Dermis microvascular lymphatic vessel endothelial cell (primary cell): ENCODE measurements at regions not wholly inside any gene's neighbourhood (a gene's known extent, or its start where the extent isn't known, plus 50 kb on each side); places are given as distances from the start of the nearest gene placed in this dataset.

Experiments used
- DNase-seq, 2 donors: peaks; one replicate each; pipeline versions ENCODE4 v3.0.0 to v3.0.0-alpha.2; 2010; ENCODE audit warnings: low read depth in 2 of 2

GRCh38 chr14:84704601-84705000, 825.3 kb upstream of the FLRT2 start:
- DNase-seq: no peak

GRCh38 chr14:84707830-84708229, 822.1 kb upstream of the FLRT2 start:
- DNase-seq: no peak

GRCh38 chr14:84708865-84709264, 821.1 kb upstream of the FLRT2 start:
- DNase-seq: no peak

- no peak for DNase-seq
Measured at GRCh38 chr14:84726471-84726870, 803.5 kb upstream of the FLRT2 start.

- DNase-seq: peak in 1 of 2 donors; percentile 53
Measured at GRCh38 chr14:84749191-84749955, 780.6 kb upstream of the FLRT2 start.

- DNase-seq: peak in 1 of 2 donors; percentile 43
Measured at GRCh38 chr14:84750284-84750683, 779.7 kb upstream of the FLRT2 start.

- peak in 1 of 2 donors; percentile 3 for DNase-seq
Measured at GRCh38 chr14:84750763-84751554, 779.0 kb upstream of the FLRT2 start.

GRCh38 chr14:84751745-84752144, 778.2 kb upstream of the FLRT2 start:
- no peak for DNase-seq

GRCh38 chr14:84760489-84761126, 769.3 kb upstream of the FLRT2 start:
- DNase-seq: no peak

- DNase-seq: no peak
Measured at GRCh38 chr14:84767434-84767833, 762.5 kb upstream of the FLRT2 start.

GRCh38 chr14:84770030-84770429, 759.9 kb upstream of the FLRT2 start:
- DNase-seq: no peak

GRCh38 chr14:84777356-84777755, 752.6 kb upstream of the FLRT2 start:
- DNase-seq: no peak

GRCh38 chr14:84782902-84783301, 747.0 kb upstream of the FLRT2 start:
- DNase-seq: no peak

GRCh38 chr14:84783511-84783910, 746.4 kb upstream of the FLRT2 start:
- DNase-seq: no peak

- DNase-seq: no peak
Measured at GRCh38 chr14:84785996-84786395, 743.9 kb upstream of the FLRT2 start.

- no peak for DNase-seq
Measured at GRCh38 chr14:84789012-84789411, 740.9 kb upstream of the FLRT2 start.

GRCh38 chr14:84792722-84793410, 737.1 kb upstream of the FLRT2 start:
- no peak for DNase-seq

GRCh38 chr14:84797326-84797725, 732.6 kb upstream of the FLRT2 start:
- no peak for DNase-seq

- no peak for DNase-seq
Measured at GRCh38 chr14:84804468-84804867, 725.5 kb upstream of the FLRT2 start.

GRCh38 chr14:84804895-84805294, 725.0 kb upstream of the FLRT2 start:
- peak in 1 of 2 donors; percentile 25 for DNase-seq

- DNase-seq: peak in 1 of 2 donors; percentile 28
Measured at GRCh38 chr14:84806181-84806580, 723.8 kb upstream of the FLRT2 start.

- peak; percentile 87 to 91 for DNase-seq
Measured at GRCh38 chr14:84806622-84807021, 723.3 kb upstream of the FLRT2 start.
